Stimulated activated CD8-positive, alpha-beta memory T cell treated with anti-CD3 and anti-CD28 coated beads, Interleukin-12 subunit alpha, Interleukin-12 subunit beta, amount 100 ng/mL, for 24 hours (primary cell): ENCODE measurements at regions not wholly inside any gene's neighbourhood (a gene's known extent, or its start where the extent isn't known, plus 50 kb on each side); places are given as distances from the start of the nearest gene placed in this dataset.

Source experiments
- DNase-seq: peaks from one replicate; pipeline ENCODE4 v3.0.0-alpha.2; 2020; ENCODE audit errors: extremely low read depth

DNA sequence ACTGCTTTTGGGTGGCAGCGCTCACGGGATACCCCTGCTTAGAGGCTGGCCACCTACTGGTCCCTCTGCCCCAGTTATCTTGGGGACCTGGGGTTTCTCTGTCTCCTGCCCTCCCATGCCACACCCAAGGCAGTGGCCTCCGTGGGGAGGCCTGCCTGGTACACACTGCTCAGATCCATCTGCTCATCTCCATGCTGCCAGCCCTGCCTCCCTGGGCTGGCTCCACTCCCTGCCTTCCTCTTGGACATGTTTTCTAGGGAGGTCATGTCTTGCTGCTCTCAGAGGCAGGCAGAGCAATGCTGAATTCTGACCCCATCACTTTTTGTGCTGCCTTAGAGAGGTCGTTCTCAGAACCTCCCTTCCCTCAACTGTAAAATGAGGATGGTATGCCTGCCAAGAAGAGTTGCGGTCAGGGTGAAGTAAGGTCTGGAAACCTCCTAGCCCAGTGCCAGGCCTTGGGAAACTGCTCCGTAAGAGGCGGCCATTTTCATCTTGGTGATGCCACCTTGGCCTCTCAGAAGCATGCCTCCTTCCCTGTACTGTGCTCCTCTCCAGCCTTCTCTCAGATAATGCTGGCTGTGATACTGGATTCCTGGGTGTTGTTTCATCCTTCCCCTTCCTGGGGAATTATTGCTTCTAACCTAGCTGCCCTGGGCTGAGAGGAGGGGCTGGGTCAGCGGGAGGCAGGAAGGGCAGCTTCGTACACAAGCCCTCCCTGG is 186.4 kb upstream of the ZBED5 start:
- DNase-seq: no peak

DNA sequence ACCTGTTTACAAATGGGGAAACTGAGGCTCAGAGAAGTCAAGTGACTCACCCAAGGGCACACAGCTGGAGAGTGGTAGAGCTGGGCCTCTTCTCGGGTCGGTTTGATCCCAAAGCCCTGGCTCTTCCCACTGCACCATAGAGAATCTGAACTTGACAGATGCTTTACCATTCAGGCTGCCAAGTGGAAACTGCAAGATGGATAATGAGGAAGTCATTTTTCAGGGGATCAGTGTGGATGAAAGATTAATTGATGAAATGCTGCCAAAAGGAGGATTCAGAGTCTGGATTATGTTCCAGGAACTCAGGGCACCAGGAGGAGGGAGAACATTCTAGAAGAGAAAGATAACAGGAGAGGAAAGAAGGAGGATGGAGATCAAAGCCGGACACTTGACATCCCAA is 185.9 kb upstream of the ZBED5 start:
- no peak for DNase-seq

DNA sequence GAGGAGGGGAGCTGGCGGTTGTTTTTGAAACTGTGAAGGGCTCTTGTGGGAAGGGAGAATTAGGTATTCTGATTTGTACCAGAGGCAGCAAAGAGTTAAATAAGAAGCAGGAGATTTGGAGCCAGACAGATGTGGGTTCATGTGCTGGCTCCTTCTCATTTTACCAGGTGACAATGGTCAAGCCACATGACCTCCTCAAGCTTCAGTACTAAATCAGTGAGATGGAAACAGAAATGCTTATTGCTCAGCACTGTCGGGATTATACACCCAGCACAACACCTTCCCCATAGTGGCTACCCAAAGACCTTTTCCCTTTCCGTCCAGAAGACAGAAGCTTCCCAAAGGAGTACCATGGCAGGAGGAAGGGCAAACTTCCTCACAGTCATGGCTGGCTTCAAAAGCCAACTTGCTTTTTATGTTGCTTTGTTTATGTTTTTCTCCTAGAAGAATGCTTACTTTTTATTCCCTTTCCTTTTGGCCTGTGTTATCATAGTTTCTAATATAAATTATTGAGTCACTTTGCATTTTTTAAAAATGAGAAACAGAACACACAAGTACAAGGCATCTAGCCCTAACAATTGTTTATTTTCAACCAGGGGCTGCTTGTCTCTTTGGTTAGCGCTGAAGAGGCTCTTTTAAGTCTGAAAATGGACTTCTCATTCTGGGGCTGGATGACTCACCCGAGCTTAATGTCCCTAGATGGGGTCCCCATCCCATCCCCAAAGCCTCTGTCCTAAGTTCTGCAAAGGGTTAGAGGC is 181.5 kb upstream of the ZBED5 start:
- no peak for DNase-seq

DNA sequence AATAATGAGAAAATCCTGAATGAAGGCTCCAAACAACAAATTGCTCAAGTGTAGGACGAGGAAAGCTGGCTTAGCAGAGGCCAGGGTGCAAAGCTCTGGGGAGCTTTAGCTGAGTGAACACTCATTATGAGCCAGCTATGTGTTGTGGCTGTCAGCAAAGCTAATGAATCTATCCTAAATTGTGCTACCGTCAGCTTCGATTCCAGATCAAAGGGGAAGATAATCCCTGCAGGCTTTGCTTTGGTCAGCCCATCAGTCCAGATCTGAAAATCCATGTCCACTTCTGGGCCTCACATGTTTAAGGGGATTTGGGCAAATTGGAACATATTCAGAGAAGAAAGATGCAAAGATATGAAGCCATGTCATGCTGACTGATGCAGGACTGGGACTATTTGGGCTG is 180.9 kb upstream of the ZBED5 start:
- no peak for DNase-seq

DNA sequence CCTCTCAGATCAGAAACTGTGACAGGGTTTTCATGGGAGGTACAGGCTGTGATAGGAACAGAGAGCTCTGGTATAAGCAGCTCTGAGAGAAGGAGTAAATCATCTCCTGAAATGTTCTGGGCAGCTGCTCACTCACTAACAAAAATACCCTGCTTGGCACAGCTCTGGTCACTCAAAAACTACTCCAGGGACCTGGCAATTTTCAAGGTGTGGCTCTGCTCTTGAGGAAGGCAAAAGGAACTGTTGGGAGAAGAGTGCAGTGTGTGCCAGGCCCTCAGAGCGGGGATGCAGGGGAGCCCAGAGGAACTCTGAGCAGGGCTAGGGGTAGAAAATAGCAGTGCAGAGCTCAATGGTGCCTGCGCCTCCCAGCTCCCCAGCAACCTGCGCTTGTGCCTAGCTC is 180.5 kb upstream of the ZBED5 start:
- DNase-seq: no peak

DNA sequence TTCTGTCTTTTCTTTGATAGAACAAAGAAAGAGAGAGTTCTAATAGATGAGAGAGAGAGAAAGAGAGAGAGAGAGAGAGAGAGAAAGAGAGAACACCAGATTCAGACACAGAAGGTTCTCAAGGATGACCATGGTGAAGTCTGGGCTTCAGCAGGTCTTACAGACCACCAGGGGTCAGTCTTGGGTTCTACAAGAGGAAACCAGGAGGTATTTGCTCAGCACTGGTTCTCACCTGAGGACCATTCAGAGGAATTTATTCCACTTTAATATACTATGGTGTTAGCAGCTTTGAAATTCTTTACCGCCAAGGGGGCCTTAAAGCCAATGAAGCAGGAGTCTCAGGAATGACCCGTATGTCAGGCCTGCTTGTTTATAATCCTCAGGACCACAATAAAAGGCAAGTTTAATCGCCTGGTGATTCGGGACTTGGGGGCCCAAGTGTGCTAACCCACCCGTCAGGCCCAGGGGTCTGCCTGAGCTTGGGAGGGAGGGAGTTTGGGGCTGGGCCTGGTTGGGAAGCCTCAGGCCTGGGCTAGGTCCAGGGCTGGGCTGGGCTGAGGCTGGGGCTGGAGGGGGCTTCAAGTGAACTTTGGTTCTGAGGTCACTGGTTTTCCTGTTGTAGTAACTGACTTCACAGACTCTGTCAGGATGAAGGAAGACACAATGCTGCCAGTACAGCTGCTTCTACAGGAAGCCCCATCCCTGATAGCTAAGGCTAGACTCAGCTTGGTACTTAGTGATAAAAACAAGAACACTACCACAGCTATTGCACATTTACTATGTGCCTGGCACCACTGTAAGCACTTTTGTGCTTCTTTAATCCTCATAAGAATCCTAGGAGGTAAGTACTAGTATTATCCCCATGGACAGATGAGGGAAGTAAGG is 179.2 kb upstream of the ZBED5 start:
- no peak for DNase-seq

DNA sequence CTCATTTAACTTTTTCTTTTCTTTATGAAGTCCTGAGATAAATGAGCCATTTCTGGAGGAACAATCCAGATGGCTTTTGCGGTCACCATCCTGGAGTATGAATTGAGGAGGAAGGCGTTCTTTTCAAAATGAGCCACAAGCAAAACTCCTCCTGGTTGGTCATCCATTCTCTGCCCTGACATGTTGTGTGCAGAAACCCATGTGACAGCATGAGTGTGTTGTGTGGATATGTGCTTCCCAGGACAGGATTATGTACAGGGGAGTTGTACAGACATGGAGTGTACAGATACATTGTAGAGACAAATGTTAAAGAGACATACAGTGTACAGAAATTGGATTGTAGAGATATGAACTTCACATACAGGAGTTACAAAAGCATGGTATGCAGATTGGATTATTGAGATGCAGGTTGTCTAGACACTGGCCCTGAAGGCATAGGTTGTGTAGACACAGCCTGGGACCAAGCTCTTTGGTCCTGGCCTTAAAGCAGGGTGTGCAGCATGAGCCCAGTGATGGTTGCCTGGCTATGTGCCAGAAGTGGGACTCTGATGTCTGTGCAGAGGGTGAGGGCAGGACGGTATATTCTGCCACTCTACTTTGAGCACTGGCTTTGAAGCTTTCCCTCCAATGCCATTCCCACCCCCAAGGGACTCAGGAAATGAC is 178.5 kb upstream of the ZBED5 start:
- no peak for DNase-seq

DNA sequence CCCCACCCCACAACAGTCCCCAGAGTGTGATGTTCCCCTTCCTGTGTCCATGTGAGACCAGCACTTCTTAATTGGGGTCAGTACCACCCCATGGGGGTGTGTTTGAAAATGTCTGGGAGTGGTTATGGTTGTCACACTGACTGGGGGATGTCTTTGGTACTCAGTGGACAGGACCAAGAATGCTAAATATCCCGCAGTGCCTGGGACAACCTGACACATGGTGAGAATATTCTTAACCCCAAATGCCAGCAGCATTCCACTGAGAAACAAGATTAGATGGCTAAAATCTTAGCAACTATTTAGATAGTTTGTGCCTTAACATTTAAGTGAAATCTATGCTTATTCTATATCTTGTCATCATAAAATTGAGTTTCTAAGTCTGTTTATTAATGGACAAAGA is 177.5 kb upstream of the ZBED5 start:
- DNase-seq: no peak

DNA sequence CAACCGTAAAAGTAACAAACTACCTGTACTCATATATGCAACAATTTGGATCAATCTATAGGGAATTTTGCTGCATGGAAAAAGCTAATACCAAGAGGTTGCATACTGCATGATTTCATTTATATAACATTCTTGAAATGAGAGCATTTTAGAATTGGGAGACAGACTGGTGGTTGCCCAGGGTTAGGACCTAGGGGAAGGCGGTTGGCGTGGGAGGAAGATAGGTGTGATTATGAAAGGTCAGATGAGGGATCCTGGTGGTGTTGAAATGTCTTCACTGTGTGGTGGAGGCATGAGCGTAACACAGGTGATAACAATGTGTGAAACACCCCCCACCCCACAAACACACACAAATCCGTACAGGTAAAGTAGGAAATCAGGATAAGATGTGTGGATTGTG is 176.6 kb upstream of the ZBED5 start:
- no peak for DNase-seq

DNA sequence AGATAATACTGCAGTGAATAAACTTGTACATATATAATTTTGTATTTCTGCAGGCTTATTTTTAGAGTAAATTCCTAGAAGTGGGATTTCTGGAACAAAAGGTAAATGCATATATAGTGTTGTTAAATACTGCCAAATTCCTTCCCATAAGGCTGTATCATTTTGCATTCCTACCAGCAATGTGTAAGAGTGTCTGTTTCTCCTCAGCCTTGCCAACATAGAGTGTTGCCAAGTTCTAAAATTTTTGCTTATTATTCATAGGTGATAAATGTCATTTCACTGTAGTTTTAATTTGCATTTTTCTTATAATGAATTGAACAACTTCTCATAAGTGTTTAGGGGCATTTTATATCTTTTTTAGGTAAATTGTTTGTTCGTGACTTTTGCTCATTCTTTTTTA is 174.2 kb upstream of the ZBED5 start:
- no peak for DNase-seq

DNA sequence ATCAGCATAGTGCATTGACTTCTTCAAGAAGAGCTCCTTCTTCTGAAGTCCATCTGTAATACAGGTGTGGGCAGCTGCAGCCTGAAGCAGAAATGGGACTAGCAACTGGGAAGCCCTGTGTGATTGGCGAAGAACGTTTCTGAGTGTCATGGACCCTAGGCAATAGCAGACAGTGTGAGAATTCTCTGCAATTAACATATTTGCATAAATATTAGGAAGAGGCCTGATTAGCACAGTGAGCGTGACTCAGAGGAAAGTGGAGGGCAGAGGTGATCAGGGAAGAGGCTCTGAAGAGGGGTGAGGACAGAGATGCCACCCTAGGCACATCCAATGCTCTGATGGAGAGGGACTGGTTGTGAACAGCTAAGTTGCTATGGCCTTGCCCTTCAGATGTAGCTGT is 171.2 kb upstream of the ZBED5 start:
- DNase-seq: no peak

DNA sequence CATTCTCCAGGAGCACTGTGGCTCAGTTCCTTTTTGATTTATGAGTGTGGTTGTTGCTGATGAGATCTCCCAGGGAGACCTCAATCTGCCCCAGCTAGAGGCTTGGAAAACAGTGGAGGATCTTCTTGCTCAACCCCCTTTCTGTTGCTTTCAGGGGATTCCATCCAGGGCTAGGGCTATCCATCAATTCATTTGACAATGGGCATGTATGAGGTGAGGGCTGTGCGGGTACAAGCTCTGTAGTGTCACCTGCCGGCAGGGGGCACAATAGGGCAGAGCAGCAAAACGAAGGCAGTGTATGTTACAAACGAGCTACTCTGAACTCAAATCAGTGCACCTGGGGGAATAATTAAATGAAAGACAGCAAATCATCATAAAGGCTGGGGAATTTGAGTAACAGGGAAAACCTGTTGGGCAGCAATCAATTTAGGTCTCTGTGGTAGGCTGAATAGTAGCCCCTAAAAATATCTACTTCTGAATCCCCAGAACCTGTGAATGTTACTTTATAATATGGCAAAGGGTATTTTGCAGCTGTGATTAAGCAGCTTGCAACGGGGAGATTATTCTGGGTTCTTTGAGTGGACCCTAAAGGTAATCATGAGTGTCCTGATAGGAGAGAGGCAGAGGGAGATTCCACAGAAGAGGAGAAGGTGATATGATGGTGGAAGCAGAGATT is 170.3 kb upstream of the ZBED5 start:
- peak; percentile 30 for DNase-seq

DNA sequence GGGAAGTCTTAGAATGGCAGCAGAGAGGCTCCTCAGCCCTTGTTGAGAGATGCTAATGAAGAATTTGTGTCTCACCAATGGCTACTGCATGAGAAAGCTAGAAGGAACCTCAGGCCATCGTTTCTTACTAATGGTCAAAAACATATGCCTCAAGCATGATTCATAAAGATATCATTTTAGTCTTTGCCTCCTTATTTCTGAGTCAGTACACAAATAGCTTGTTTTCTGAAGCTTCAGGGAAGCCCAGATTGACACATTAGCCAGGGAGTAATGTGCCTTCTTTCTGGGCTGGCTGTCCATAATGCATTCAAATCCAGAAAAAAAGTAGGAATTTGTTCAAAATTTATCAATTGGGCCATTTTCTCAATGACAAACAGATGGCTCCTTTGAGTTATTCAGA is 169.4 kb upstream of the ZBED5 start:
- no peak for DNase-seq

DNA sequence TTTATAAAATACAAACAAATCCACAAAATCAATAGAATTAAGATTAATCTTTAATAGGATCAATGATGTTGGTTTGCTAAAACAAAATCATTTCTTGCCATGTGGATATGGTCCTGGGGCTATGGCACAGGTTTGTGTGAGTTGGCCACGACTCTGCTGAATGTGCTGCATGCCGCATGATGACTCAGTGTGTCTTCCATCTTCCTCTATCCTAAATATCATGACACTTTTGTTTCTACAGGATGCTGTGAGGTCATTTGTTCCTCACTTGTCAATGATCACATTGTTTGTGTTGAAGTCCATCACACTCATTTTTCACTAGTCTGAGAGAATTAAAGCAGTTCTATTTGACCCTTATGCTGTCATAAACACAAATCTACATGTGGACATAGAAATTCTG is 167.2 kb upstream of the ZBED5 start:
- no peak for DNase-seq

DNA sequence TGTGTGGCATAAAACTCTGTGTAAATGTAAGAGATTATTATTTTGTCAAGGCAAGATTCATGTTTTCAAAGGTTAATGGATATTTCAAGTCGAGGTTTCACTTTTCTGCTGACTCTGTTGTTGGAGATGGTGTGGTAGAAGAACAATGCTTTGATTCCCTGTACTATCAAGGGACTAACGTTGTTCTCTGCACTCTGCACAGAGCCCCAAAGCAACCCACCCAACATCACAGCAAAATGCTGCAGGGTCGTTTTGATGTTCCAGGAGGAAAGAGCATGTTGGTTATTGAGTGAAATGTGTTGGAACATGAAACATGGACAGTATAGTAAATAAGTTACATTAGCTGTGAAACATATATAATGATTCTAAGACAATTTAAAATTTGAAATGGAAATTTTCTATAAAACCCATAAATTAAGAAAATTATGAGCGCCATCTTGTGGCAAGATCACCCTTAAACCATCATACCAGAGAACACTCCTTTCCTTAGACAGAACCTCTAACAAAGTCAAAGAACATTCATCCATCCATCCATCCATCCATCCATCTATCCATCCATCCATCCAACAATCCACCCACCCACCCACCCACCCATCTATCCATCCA is 164.4 kb upstream of the ZBED5 start:
- DNase-seq: no peak

DNA sequence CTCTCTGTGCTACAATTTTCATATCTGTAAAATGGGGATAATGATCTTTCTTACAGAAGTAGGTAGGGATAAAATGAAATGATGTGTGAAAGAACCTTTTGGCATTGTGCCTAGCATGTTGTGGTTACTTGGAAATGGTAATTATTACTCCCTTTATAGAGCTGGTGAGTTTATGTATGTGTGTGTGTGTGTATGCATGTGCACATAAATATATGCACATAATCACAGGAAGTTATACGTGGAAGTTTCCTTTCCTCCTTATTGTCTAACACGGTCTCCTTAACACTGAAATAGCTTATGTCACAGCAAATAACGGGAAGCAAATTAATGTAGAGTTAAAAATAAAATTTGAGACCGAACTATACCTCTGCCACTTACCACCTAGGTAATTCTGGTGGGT is 163.7 kb upstream of the ZBED5 start:
- DNase-seq: no peak

DNA sequence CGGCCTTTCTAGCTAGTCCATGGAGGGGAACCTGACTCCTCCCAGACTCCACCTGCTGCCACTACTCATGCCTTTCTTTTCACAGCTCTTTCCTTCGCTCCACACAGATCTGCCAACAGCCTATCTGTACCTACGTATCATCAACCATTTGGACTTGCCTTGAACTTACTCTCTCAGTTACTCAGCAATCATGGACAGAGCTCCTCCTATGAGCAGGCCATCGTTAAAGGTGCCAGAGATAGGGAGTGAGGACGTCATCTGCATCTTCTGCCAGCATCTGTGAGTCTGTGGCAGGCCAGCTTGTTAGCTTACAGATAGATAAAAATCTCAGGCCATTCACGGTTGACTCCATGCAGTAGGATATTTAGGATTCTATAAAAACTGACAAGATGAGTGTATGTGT is 162.9 kb upstream of the ZBED5 start:
- DNase-seq: no peak

DNA sequence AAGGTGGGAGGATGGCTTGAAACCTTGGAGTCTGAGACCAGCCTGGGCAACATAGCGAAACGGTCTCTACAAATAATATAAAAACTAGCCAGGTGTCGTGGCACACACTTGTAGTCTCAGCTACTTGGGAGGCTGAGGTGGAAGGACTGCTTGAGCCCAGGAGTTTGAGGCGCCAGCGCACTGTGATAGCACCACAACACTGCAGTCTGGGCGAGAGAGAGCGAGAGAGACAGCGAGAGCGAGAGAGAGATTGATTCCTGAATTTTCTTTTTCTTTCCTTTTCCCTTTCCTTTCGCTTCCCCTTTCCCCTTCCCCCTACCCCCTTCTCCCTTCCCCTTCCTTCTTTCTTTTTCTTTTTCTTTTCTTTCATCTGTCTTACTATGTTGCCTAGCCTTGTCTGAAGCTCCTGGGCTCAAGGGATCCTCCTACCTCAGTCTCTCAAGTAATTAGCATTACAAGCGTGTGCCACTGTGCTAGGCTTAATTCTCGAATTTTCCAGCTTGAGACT is 162.4 kb upstream of the ZBED5 start:
- no peak for DNase-seq

DNA sequence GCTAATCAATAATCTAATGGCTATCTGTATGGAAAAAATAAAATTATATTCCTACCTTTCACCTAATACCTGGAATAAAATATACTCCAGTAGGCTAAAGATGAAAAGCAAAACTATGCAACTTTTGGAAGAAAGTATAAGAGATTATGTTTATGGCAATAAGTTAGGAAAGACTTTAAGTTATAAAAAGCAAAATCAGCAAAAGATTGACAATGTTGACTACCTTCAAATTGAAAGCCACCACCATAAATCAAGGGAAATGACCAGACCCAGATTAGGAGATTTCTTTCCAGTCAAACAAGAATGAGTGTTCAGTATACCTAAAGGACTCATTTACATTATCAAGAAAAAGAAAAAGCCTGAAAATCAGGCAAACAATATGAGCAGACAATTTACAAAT is 159.1 kb upstream of the ZBED5 start:
- no peak for DNase-seq

DNA sequence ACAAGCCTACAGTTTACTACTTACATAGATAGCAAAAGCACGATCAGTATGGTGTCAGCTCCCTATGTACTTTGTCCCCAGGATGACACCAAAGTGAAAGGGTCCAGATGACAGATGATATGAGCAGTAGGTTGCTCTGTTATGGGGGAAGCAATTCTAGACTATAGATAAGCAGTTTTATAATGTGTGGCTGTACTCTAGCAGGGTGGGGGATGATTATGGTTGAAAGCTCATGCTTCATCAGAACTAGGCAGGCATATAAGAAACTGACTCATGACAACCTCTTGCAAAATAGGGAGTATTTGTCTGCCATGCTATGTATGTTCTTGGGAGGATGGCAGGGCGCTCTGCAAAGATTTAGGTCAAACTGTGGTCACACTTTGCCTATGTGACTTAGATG is 158.2 kb upstream of the ZBED5 start:
- DNase-seq: no peak

DNA sequence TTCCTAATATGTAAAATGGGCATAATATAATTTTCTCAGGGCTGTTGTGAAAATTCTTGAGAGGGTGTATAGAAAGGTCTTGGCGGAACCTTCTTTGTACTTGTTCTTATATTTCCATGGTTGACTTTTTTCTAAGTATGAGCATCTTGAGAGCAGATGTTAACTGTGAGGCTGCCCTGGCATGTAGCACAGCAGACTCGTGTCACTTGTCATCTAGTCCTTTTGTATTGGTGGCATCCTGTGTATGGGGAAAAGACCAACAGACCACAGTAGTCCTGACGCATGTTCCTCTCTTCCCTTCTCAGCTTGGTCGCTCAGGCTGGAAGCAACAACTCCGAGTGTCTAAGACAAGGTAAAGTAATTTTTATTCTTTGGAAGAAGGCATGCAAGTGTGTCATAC is 153.8 kb upstream of the ZBED5 start:
- no peak for DNase-seq
